Stomach (tissue), 8 donors: ENCODE measurements at regions not wholly inside any gene's neighbourhood (a gene's known extent, or its start where the extent isn't known, plus 50 kb on each side); places are given as distances from the start of the nearest gene placed in this dataset.

Source experiments
- DNase-seq, 2 donors: peaks; one replicate each; pipeline versions ENCODE4 v3.0.0 to v3.0.0-alpha.2; 2013 to 2019
- H3K27ac ChIP-seq, 5 donors: fragments of 200-600 bp in 4 of 5; sonication (generic) in 4 of 5; one replicate each; pipeline ENCODE4 v1.5.1; 2013 to 2019; ENCODE audit warnings: mild to moderate bottlenecking in 1 of 5, moderate library complexity in 1 of 5
- H3K27me3 ChIP-seq, 3 donors: fragments of 200-600 bp; sonication (generic); one replicate each; pipeline ENCODE4 v1.5.1; 2017 to 2019; ENCODE audit warnings: mixed run types in 1 of 3
- H3K36me3 ChIP-seq, 4 donors: fragments of 200-600 bp; sonication (generic); 1 replicate in 3 of 4; 2 replicates in 1 of 4; pipeline ENCODE4 v1.5.1; 2016 to 2019
- H3K4me1 ChIP-seq, 4 donors: fragments of 200-600 bp; sonication (generic); one replicate each; pipeline ENCODE4 v1.5.1; 2016 to 2019
- H3K4me3 ChIP-seq, 4 donors: fragments of 200-600 bp; sonication (generic) in 3 of 4; one replicate each; pipeline ENCODE4 v1.5.1; 2016 to 2019; ENCODE audit warnings: mild to moderate bottlenecking in 1 of 4
- H3K9me3 ChIP-seq, 4 donors: fragments of 200-600 bp; sonication (generic); one replicate each; pipeline ENCODE4 v1.5.1; 2016 to 2019
- CTCF ChIP-seq, 7 experiments: fragments of 450-650 bp in 4 of 7; fragments of 200-600 bp in 3 of 7; sonication (generic) in 3 of 7; IDR thresholded peaks; one replicate each; pipeline ENCODE4 v1.5.1; 2016 to 2019; ENCODE audit warnings: antibody characterized with exemption in 7 of 7, control low read depth in 2 of 7, mild to moderate bottlenecking in 1 of 7
- EP300 ChIP-seq: sonication (generic); formaldehyde crosslinking; IDR thresholded peaks from one replicate; pipeline ENCODE4 v1.6.1; 2017; ENCODE audit warnings: antibody characterized with exemption
- POLR2A ChIP-seq, 4 donors: fragments of 450-650 bp; IDR thresholded peaks; one replicate each; pipeline ENCODE4 v1.6.1; 2016; ENCODE audit warnings: antibody characterized with exemption in 4 of 4, control low read depth in 2 of 4, mild to moderate bottlenecking in 1 of 4, moderate library complexity in 1 of 4
- POLR2AphosphoS5 ChIP-seq, 3 donors: sonication (generic); formaldehyde crosslinking; IDR thresholded peaks; one replicate each; pipeline ENCODE4 v1.6.1; 2016; ENCODE audit warnings: antibody characterized with exemption in 3 of 3
- WGBS, 5 donors: extraction: QIAGEN DNeasy Blood & Tissue Kit in 3 of 5; methylation state at CpG; one replicate each; pipeline versions ENCODE4 v1.1.5 to v1.1.7; 2013 to 2018; 5-methylcytosine and 5-hydroxymethylcytosine counted together
- intact Hi-C: fragments of 100-400 bp; cut with DNase I; formaldehyde crosslinking; loops from one replicate; pipeline ENCODE4 v1.15.1; 2023; ENCODE audit warnings: low total_unique reads
- donor health status: healthy with polysubstance abuse.
- donor health status: Bipolar disorder and iron deficiency.
- donor health status: healthy.

GRCh38 chr2:116975608-116976007 is 838.9 kb upstream of the DDX18 start:
- Histone ChIP-seq H3K36me3 (no peaks in the 10 kb centered on the region), H3K27me3 (no peaks in the 10 kb centered on the region), H3K9me3 (peaks cover 0 to 9% (median 2%) of the 10 kb centered on the region in 4 donors), H3K4me3 (no peak overlapping the region), H3K27ac (no peak overlapping the region), H3K4me1 (no peaks in the 10 kb centered on the region)
- no peak for DNase-seq
- WGBS, 5 donors, result 87 to 96% (median 91%) methylated on average over 3 of the region's 3 CpGs
- TF ChIP-seq POLR2AphosphoS5 (IDR thresholded peaks at IDR 0.05) (no peak), CTCF (IDR thresholded peaks at IDR 0.05) (no peak), POLR2A (IDR thresholded peaks at IDR 0.05) (no peak), EP300 (no peak)
- intact Hi-C loops, result no loop called here

GRCh38 chr2:116979916-116980764 is 834.4 kb upstream of the DDX18 start:
- intact Hi-C loops, result no loop called here
- Histone ChIP-seq H3K4me3 (no peak overlapping the region), H3K36me3 (no peaks in the 10 kb centered on the region), H3K4me1 (no peaks in the 10 kb centered on the region), H3K27ac (no peak overlapping the region), H3K27me3 (no peaks in the 10 kb centered on the region), H3K9me3 (peaks cover 0 to 14% (median 2%) of the 10 kb centered on the region in 4 donors)
- no peak for DNase-seq
- 81 to 93% (median 84%) methylated on average over 2 of the region's 2 CpGs for WGBS, 5 donors
- TF ChIP-seq EP300 (no peak), CTCF (IDR thresholded peaks at IDR 0.05) (no peak), POLR2A (IDR thresholded peaks at IDR 0.05) (no peak), POLR2AphosphoS5 (IDR thresholded peaks at IDR 0.05) (no peak)

- no peak for DNase-seq
- no peaks in the 10 kb centered on the region for H3K36me3 ChIP-seq
- no peak overlapping the region for H3K4me3 ChIP-seq
- peaks cover 0 to 11% (median 8%) of the 10 kb centered on the region in 4 donors for H3K9me3 ChIP-seq
- TF ChIP-seq POLR2AphosphoS5 (IDR thresholded peaks at IDR 0.05), result no peak
- TF ChIP-seq EP300, result no peak
- TF ChIP-seq CTCF (IDR thresholded peaks at IDR 0.05), result no peak
- no peak for TF ChIP-seq POLR2A (IDR thresholded peaks at IDR 0.05)
- H3K27ac ChIP-seq, result no peak overlapping the region
- intact Hi-C loops, result no loop called here
- 84 to 91% (median 88%) methylated on average over 4 of the region's 4 CpGs for WGBS, 5 donors
- no peaks in the 10 kb centered on the region for H3K4me1 ChIP-seq
- H3K27me3 ChIP-seq, result no peaks in the 10 kb centered on the region
These were observed 827.0 kb upstream of the DDX18 start for GRCh38 chr2:116987447-116987846.

GRCh38 chr2:116988303-116988702 is 826.2 kb upstream of the DDX18 start:
- intact Hi-C loops, result no loop called here
- H3K27ac ChIP-seq, result no peak overlapping the region
- no peak for TF ChIP-seq POLR2A (IDR thresholded peaks at IDR 0.05)
- TF ChIP-seq CTCF (IDR thresholded peaks at IDR 0.05), result no peak
- TF ChIP-seq EP300, result no peak
- no peak for TF ChIP-seq POLR2AphosphoS5 (IDR thresholded peaks at IDR 0.05)
- no peak for DNase-seq
- H3K4me3 ChIP-seq, result no peak overlapping the region
- H3K9me3 ChIP-seq, result peaks cover 0 to 11% (median 8%) of the 10 kb centered on the region in 4 donors
- no peaks in the 10 kb centered on the region for H3K36me3 ChIP-seq
- H3K27me3 ChIP-seq, result no peaks in the 10 kb centered on the region
- H3K4me1 ChIP-seq, result no peaks in the 10 kb centered on the region
